Neural cell (in vitro differentiated cells): ENCODE measurements at regions not wholly inside any gene's neighbourhood (a gene's known extent, or its start where the extent isn't known, plus 50 kb on each side); places are given as distances from the start of the nearest gene placed in this dataset.

ENCODE experiments used
- H2AFZ ChIP-seq: fragments of 200-600, 300-800 bp; sonication (generic), shearing (Covaris generic); 2 replicates; pipeline ENCODE4 v1.6.0; 2014; ENCODE audit warnings: low read depth, mild to moderate bottlenecking, antibody characterized with exemption, low read length, moderate library complexity
- H3F3A ChIP-seq: fragments of 200-600 bp; shearing (Covaris generic); 2 replicates; pipeline ENCODE4 v1.6.1; 2016; ENCODE audit warnings: mild to moderate bottlenecking, moderate library complexity, mixed read lengths, antibody characterized with exemption, low read length; ENCODE audit not compliant: insufficient read depth, poor library complexity, severe bottlenecking
- H3K27ac ChIP-seq: fragments of 200-600, 300-800 bp; sonication (generic), shearing (Covaris generic); 2 replicates; pipeline ENCODE4 v1.5.1; 2014; ENCODE audit warnings: mild to moderate bottlenecking, low read length, moderate library complexity
- H3K27me3 ChIP-seq: fragments of 300-800, 200-600 bp; sonication (generic), shearing (Covaris generic); 2 replicates; pipeline ENCODE4 v1.6.0; 2014; ENCODE audit warnings: mild to moderate bottlenecking, low read depth, low read length, moderate library complexity; ENCODE audit not compliant: insufficient read depth
- H3K36me3 ChIP-seq: fragments of 300-800, 200-600 bp; sonication (generic), shearing (Covaris generic); 2 replicates; pipeline ENCODE4 v1.5.1; 2014; ENCODE audit warnings: mild to moderate bottlenecking, antibody characterized with exemption, low read length, moderate library complexity; ENCODE audit not compliant: insufficient read depth
- H3K4me2 ChIP-seq: fragments of 300-800, 200-600 bp; sonication (generic), shearing (Covaris generic); 2 replicates; pipeline ENCODE4 v1.6.0; 2014; ENCODE audit warnings: mild to moderate bottlenecking, low read length
- H3K4me3 ChIP-seq: fragments of 300-800, 200-600 bp; sonication (generic), shearing (Covaris generic); 2 replicates; pipeline ENCODE4 v1.5.1; 2014; ENCODE audit warnings: mild to moderate bottlenecking, low read length, moderate library complexity
- H3K79me2 ChIP-seq: fragments of 200-600 bp; shearing (Covaris generic); replicated peaks from 2 replicates; pipeline ENCODE4 v1.6.0; 2014; ENCODE audit warnings: mild to moderate bottlenecking, low read length, moderate library complexity; ENCODE audit not compliant: insufficient read depth
- H3K9ac ChIP-seq: fragments of 300-800, 200-600 bp; sonication (generic), shearing (Covaris generic); 2 replicates; pipeline ENCODE4 v1.6.1; 2016; ENCODE audit warnings: mild to moderate bottlenecking, low read length, mixed read lengths
- H3K9me2 ChIP-seq: fragments of 200-600 bp; shearing (Covaris generic); 2 replicates; pipeline ENCODE4 v1.6.1; 2016; ENCODE audit warnings: mild to moderate bottlenecking, low read length, mixed read lengths; ENCODE audit not compliant: insufficient read depth
- H3K9me3 ChIP-seq: fragments of 200-600, 300-800 bp; sonication (generic), shearing (Covaris generic); 2 replicates; pipeline ENCODE4 v1.6.1; 2016; ENCODE audit warnings: mild to moderate bottlenecking, mixed run types, low read length, moderate library complexity, mixed read lengths
- H4K20me1 ChIP-seq: fragments of 200-600 bp; shearing (Covaris generic); 2 replicates; pipeline ENCODE4 v1.6.1; 2016; ENCODE audit warnings: mild to moderate bottlenecking, mixed run types; ENCODE audit not compliant: insufficient read depth
- EP300 ChIP-seq: fragments of 450-650 bp; conservative IDR thresholded peaks from 2 replicates; pipeline ENCODE4 v1.6.1; 2014; ENCODE audit warnings: antibody characterized with exemption, mild to moderate bottlenecking, moderate library complexity; ENCODE audit not compliant: poor library complexity, severe bottlenecking
- EZH2 ChIP-seq: fragments of 200-600, 300-800 bp; shearing (Covaris generic), sonication (generic); IDR thresholded peaks from 2 replicates; pipeline ENCODE4 v1.6.1; 2014; ENCODE audit warnings: antibody characterized with exemption, low read length, borderline replicate concordance, mild to moderate bottlenecking; ENCODE audit not compliant: insufficient read depth, poor library complexity, severe bottlenecking
- MXI1 ChIP-seq: fragments of 450-650 bp; conservative IDR thresholded peaks from 2 replicates; pipeline ENCODE4 v1.6.1; 2014; ENCODE audit warnings: antibody characterized with exemption, mild to moderate bottlenecking; ENCODE audit not compliant: poor library complexity, severe bottlenecking
- POLR2AphosphoS5 ChIP-seq: IDR thresholded peaks from 2 replicates; pipeline ENCODE4 v1.6.1; 2012
- RAD21 ChIP-seq: fragments of 450-650 bp; conservative IDR thresholded peaks from 2 replicates; pipeline ENCODE4 v1.6.1; 2014; ENCODE audit warnings: antibody characterized with exemption, mild to moderate bottlenecking, moderate library complexity
- SMC3 ChIP-seq: fragments of 450-650 bp; conservative IDR thresholded peaks from 2 replicates; pipeline ENCODE4 v1.6.1; 2014; ENCODE audit warnings: antibody characterized with exemption, mild to moderate bottlenecking, moderate library complexity; ENCODE audit not compliant: poor library complexity
- TAF1 ChIP-seq: IDR thresholded peaks from 2 replicates; pipeline ENCODE4 v1.6.1; 2012; ENCODE audit warnings: low read depth
- TF ChIP-seq, protein P1 (sequence below): fragments of 450-650 bp; IDR thresholded peaks from 2 replicates; pipeline ENCODE4 v1.5.1; 2014; ENCODE audit warnings: antibody characterized with exemption, mild to moderate bottlenecking, moderate library complexity; ENCODE audit not compliant: poor library complexity, severe bottlenecking
- TF ChIP-seq, protein P2 (sequence below): IDR thresholded peaks from 2 replicates; pipeline ENCODE4 v1.6.1; 2012; ENCODE audit warnings: borderline replicate concordance

DNA sequence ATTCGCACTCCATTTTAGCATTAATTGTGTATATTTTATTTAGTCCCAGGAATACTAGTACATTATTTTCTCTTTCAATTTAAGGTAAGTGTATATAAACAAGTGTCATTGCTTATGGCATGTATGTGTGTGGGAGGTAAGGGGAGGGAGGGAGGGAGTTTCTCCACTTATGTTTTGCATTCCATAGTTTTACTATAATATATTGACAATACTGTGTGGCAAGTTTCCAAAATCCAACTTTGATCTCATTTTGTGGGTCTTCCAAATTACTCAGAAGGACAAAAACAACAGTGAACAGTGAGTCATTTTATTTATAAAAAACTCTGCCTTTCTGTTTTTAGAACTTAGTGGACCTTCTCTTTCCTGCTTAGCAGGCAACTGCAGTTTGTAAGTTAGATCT, 102.3 kb upstream of the SEMA3E start:
- H3K9ac ChIP-seq = no peak overlapping the region
- H2AFZ ChIP-seq = no peak overlapping the region
- H3K4me3 ChIP-seq = no peak overlapping the region
- H3K79me2 ChIP-seq = no peaks in the 10 kb centered on the region
- no peak overlapping the region for H3K27ac ChIP-seq
- no peaks in the 10 kb centered on the region for H3K9me3 ChIP-seq
- no peaks in the 10 kb centered on the region for H3K9me2 ChIP-seq
- no peak for TF ChIP-seq EP300
- TF ChIP-seq MXI1 = no peak
- TF ChIP-seq EZH2 = no peak
- TF ChIP-seq, protein P1, sequence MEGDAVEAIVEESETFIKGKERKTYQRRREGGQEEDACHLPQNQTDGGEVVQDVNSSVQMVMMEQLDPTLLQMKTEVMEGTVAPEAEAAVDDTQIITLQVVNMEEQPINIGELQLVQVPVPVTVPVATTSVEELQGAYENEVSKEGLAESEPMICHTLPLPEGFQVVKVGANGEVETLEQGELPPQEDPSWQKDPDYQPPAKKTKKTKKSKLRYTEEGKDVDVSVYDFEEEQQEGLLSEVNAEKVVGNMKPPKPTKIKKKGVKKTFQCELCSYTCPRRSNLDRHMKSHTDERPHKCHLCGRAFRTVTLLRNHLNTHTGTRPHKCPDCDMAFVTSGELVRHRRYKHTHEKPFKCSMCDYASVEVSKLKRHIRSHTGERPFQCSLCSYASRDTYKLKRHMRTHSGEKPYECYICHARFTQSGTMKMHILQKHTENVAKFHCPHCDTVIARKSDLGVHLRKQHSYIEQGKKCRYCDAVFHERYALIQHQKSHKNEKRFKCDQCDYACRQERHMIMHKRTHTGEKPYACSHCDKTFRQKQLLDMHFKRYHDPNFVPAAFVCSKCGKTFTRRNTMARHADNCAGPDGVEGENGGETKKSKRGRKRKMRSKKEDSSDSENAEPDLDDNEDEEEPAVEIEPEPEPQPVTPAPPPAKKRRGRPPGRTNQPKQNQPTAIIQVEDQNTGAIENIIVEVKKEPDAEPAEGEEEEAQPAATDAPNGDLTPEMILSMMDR = no peak
- TF ChIP-seq, protein P2, sequence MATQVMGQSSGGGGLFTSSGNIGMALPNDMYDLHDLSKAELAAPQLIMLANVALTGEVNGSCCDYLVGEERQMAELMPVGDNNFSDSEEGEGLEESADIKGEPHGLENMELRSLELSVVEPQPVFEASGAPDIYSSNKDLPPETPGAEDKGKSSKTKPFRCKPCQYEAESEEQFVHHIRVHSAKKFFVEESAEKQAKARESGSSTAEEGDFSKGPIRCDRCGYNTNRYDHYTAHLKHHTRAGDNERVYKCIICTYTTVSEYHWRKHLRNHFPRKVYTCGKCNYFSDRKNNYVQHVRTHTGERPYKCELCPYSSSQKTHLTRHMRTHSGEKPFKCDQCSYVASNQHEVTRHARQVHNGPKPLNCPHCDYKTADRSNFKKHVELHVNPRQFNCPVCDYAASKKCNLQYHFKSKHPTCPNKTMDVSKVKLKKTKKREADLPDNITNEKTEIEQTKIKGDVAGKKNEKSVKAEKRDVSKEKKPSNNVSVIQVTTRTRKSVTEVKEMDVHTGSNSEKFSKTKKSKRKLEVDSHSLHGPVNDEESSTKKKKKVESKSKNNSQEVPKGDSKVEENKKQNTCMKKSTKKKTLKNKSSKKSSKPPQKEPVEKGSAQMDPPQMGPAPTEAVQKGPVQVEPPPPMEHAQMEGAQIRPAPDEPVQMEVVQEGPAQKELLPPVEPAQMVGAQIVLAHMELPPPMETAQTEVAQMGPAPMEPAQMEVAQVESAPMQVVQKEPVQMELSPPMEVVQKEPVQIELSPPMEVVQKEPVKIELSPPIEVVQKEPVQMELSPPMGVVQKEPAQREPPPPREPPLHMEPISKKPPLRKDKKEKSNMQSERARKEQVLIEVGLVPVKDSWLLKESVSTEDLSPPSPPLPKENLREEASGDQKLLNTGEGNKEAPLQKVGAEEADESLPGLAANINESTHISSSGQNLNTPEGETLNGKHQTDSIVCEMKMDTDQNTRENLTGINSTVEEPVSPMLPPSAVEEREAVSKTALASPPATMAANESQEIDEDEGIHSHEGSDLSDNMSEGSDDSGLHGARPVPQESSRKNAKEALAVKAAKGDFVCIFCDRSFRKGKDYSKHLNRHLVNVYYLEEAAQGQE = no peak
- no peak for TF ChIP-seq TAF1
- TF ChIP-seq RAD21 = no peak
- TF ChIP-seq SMC3 = no peak
- no peaks in the 10 kb centered on the region for H3K27me3 ChIP-seq
- H3K36me3 ChIP-seq = no peaks in the 10 kb centered on the region
- no peaks in the 10 kb centered on the region for H4K20me1 ChIP-seq
- no peaks in the 10 kb centered on the region for H3F3A ChIP-seq
- H3K4me2 ChIP-seq = no peak overlapping the region

- Histone ChIP-seq H3K27ac (no peak overlapping the region), H3K9me2 (no peaks in the 10 kb centered on the region), H3K4me2 (no peak overlapping the region), H2AFZ (no peak overlapping the region), H3K9ac (no peak overlapping the region), H3K36me3 (no peaks in the 10 kb centered on the region), H3K9me3 (no peaks in the 10 kb centered on the region), H3K79me2 (no peaks in the 10 kb centered on the region), H3K4me3 (no peak overlapping the region), H3K27me3 (no peaks in the 10 kb centered on the region), H3F3A (no peaks in the 10 kb centered on the region), H4K20me1 (no peaks in the 10 kb centered on the region)
- TF ChIP-seq EZH2 (no peak), POLR2AphosphoS5 (no peak), EP300 (no peak), RAD21 (no peak), MXI1 (no peak), TAF1 (no peak), SMC3 (no peak)
- TF ChIP-seq, protein P2 = no peak
- TF ChIP-seq, protein P1 = no peak
Observed at GRCh38 chr7:83749495-83749894, 100.6 kb upstream of the SEMA3E start.
